ENCODE measurements at regions not wholly inside any gene's neighbourhood (a gene's known extent, or its start where the extent isn't known, plus 50 kb on each side); places are given as distances from the start of the nearest gene placed in this dataset.
"Not testable (repeated sequence)": the region's sequence is repeated elsewhere in the genome, so short reads cannot be mapped to it uniquely, and the experiment has no call there.

GRCh38 chr11:39542460-39542859, 1917.0 kb downstream of the LRRC4C start:
- TF ChIP-seq MYC (IDR thresholded peaks at IDR 0.05; ENCODE audit: low read depth, low read length), result no peak
- no peak for TF ChIP-seq CTCF (IDR thresholded peaks at IDR 0.05; ENCODE audit: low read depth, low read length)
- no peak for TF ChIP-seq MAX (IDR thresholded peaks at IDR 0.05; ENCODE audit: low read depth, low read length)
- TF ChIP-seq POLR2A (IDR thresholded peaks at IDR 0.05; ENCODE audit: extremely low read depth, insufficient read length), result no peak
- no peak for DNase-seq (ENCODE audit: low read depth)
- H3K4me3 ChIP-seq (ENCODE audit: low read depth, low read length), result no peak overlapping the region

GRCh38 chr11:39541945-39542351, 1917.5 kb downstream of the LRRC4C start:
- no peak overlapping the region for H3K4me3 ChIP-seq (ENCODE audit: low read depth, low read length)
- no peak for DNase-seq (ENCODE audit: low read depth)
- TF ChIP-seq POLR2A (IDR thresholded peaks at IDR 0.05; ENCODE audit: extremely low read depth, insufficient read length) (no peak), MYC (IDR thresholded peaks at IDR 0.05; ENCODE audit: low read depth, low read length) (no peak), MAX (IDR thresholded peaks at IDR 0.05; ENCODE audit: low read depth, low read length) (no peak), CTCF (IDR thresholded peaks at IDR 0.05; ENCODE audit: low read depth, low read length) (no peak)

DNA sequence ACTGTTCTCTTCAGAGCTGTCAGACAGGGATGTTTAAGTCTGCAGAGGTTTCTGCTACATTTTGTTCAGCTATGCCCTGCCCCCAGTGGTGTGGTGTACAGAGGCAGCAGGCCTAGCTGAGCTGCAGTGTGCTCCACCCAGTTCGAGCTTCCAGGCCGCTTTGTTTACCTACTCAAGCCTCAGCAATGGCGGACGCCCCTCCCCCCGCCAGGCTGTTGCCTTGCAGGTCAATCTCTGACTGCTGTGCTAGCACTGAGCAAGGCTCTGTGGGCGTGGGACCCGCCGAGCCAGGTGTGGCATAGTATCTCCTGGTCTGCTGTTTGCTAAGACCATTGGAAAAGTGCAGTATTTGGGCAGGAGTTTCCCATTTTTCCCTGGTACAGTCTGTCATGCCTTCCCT, 1923.1 kb downstream of the LRRC4C start:
- DNase-seq (ENCODE audit: low read depth), result not testable (repeated sequence)

More for the DNA sequence above, 1923.1 kb downstream of the LRRC4C start:
- not testable (repeated sequence) for H3K4me3 ChIP-seq (ENCODE audit: low read depth, low read length)
